H1 (cell line): ENCODE measurements at regions not wholly inside any gene's neighbourhood (a gene's known extent, or its start where the extent isn't known, plus 50 kb on each side); places are given as distances from the start of the nearest gene placed in this dataset.

Source experiments
- KDM1A ChIP-seq: fragments of 200-600, 300-600 bp; sonication (generic); IDR thresholded peaks from 2 replicates; pipeline ENCODE4 v1.7.1; 2016; ENCODE audit warnings: mild to moderate bottlenecking, low read length, borderline replicate concordance
- MAX ChIP-seq: IDR thresholded peaks from 2 replicates; pipeline ENCODE4 v1.6.1; 2012; ENCODE audit warnings: inconsistent platforms

DNA sequence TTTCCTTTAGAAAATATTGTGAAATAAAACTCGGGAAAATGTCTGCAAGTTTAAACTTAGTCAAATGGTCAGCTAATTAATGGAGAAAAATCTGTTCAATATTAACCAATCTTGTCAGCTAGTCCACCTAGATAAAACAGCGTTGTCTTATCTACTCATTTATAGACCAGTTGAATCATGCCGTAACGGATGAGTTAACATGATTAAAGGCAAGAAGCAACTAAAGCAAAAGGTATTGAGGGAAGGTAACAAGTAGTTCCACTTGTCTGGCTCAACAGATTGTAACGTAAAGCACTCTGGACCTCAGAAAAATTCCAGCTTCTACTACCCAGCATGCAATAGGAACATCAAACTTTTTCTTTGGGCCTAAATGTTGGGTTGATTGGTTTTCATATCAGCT is 958.2 kb downstream of the DIAPH3 start (continued):
- TF ChIP-seq MAX: no peak
- TF ChIP-seq KDM1A: no peak
